ENCODE measurements at regions not wholly inside any gene's neighbourhood (a gene's known extent, or its start where the extent isn't known, plus 50 kb on each side); places are given as distances from the start of the nearest gene placed in this dataset.

DNA sequence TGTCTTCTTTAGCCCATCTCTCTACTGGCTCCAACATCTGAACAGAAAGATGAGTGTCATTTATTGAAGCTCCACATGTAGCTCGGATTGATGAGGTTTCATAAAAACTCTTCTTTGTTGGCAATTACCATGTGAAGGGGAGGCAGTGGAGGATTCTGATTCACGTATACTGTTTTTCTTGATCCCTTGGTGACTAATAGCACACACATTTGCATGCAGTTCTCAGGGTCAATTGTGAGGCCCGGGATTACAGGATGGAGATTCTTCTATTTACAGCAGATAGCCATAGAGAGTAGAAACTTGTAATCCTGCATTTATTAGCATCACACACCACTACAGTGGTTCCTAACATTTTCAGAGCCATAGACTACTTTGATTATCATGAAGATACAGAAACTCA is 133.2 kb upstream of the MARCHF11 start (continued):
- TF ChIP-seq, protein P1, sequence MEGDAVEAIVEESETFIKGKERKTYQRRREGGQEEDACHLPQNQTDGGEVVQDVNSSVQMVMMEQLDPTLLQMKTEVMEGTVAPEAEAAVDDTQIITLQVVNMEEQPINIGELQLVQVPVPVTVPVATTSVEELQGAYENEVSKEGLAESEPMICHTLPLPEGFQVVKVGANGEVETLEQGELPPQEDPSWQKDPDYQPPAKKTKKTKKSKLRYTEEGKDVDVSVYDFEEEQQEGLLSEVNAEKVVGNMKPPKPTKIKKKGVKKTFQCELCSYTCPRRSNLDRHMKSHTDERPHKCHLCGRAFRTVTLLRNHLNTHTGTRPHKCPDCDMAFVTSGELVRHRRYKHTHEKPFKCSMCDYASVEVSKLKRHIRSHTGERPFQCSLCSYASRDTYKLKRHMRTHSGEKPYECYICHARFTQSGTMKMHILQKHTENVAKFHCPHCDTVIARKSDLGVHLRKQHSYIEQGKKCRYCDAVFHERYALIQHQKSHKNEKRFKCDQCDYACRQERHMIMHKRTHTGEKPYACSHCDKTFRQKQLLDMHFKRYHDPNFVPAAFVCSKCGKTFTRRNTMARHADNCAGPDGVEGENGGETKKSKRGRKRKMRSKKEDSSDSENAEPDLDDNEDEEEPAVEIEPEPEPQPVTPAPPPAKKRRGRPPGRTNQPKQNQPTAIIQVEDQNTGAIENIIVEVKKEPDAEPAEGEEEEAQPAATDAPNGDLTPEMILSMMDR (IDR thresholded peaks at IDR 0.05; ENCODE audit: control extremely low read depth in 1 of 3, insufficient read depth in 1 of 3, low read depth in 1 of 3, low read length in 3 of 3): no peak
- no peak for TF ChIP-seq SRF (IDR thresholded peaks at IDR 0.05; ENCODE audit: low read depth, low read length)
